Endothelial cell of umbilical vein (primary cell): ENCODE measurements at regions not wholly inside any gene's neighbourhood (a gene's known extent, or its start where the extent isn't known, plus 50 kb on each side); places are given as distances from the start of the nearest gene placed in this dataset.

Experiments
- BruUV-seq: library from RNA; stranded (reverse); fragments of 400-500 nt; replicated peaks from 2 replicates; lab custom pipeline; 2021; lab: Mats Ljungman, UMichigan
- CTCF ChIA-PET: fragments of 300-600, 350-600 bp; sonication (Branson Sonifier 250); formaldehyde crosslinking; loops from one replicate; lab custom pipeline; 2021; ENCODE audit warnings: antibody characterized with exemption, inconsistent platforms; lab: Charles Lee
- POLR2A ChIA-PET: fragments of 300-600, 350-600 bp; sonication (Branson Sonifier 250); formaldehyde crosslinking; loops from one replicate; lab custom pipeline; 2021; ENCODE audit warnings: antibody characterized with exemption, inconsistent platforms; lab: Charles Lee
- DNase-seq: peaks from one replicate; pipeline ENCODE4 v3.0.0-alpha.2; 2011; ENCODE audit warnings: low read depth, low spot score
- FAIRE-seq: peaks from 2 replicates; lab custom pipeline; 2011; peaks lifted over from hg19 to GRCh38; lab: Jason Lieb, UNC
- H2AFZ ChIP-seq: 2 replicates; pipeline ENCODE4 v1.6.0; 2012; ENCODE audit warnings: low read depth, low read length, control low read depth, inconsistent platforms
- H3K27ac ChIP-seq: 2 replicates; pipeline ENCODE4 v1.5.1; 2011; ENCODE audit warnings: low read depth, mild to moderate bottlenecking, control low read depth, low read length, moderate library complexity; ENCODE audit not compliant: insufficient read depth
- H3K27me3 ChIP-seq, 2 experiments: 2 replicates each; pipeline versions ENCODE4 v1.6.0 to v1.6.1; 2011; ENCODE audit warnings: low read length in 2 of 2, mixed read lengths in 1 of 2; ENCODE audit not compliant: control insufficient read depth in 2 of 2, insufficient read depth in 2 of 2
- H3K36me3 ChIP-seq, 2 experiments: 2 replicates in 1 of 2; 3 replicates in 1 of 2; pipeline ENCODE4 v1.5.1; 2011; ENCODE audit warnings: low read length in 2 of 2, mild to moderate bottlenecking in 1 of 2, moderate library complexity in 1 of 2; ENCODE audit not compliant: control insufficient read depth in 2 of 2, insufficient read depth in 2 of 2; ENCODE audit errors: extremely low read depth in 1 of 2
- H3K4me1 ChIP-seq: 3 replicates; pipeline ENCODE4 v1.5.1; 2011; ENCODE audit warnings: mild to moderate bottlenecking, low read length; ENCODE audit not compliant: control insufficient read depth, insufficient read depth; ENCODE audit errors: extremely low read depth
- H3K4me2 ChIP-seq: 2 replicates; pipeline ENCODE4 v1.6.1; 2011; ENCODE audit warnings: low read length, control low read depth, mixed read lengths; ENCODE audit not compliant: insufficient read depth
- H3K4me3 ChIP-seq, 3 experiments: fragments of 200-600 bp in 1 of 3; sonication (generic), shearing (Covaris generic) in 1 of 3; replicated peaks in 1 of 3; 2 replicates each; pipeline ENCODE4 v1.5.1; 2011 to 2016; ENCODE audit warnings: control low read depth in 3 of 3, low read length in 3 of 3, mild to moderate bottlenecking in 2 of 3, inconsistent platforms in 1 of 3, low read depth in 1 of 3, moderate library complexity in 1 of 3; ENCODE audit not compliant: insufficient read depth in 1 of 3
- H3K79me2 ChIP-seq: 2 replicates; pipeline ENCODE4 v1.6.0; 2012; ENCODE audit warnings: low read length, inconsistent platforms; ENCODE audit not compliant: control insufficient read depth, insufficient read depth
- H3K9ac ChIP-seq: replicated peaks from 2 replicates; pipeline ENCODE3; 2011; ENCODE audit warnings: low read length, control low read depth; ENCODE audit not compliant: insufficient read depth; ENCODE audit errors: extremely low read depth
- H3K9me1 ChIP-seq: replicated peaks from 3 replicates; pipeline ENCODE4 v1.6.0; 2011; ENCODE audit warnings: mild to moderate bottlenecking, low read length; ENCODE audit not compliant: control insufficient read depth, insufficient read depth; ENCODE audit errors: extremely low read depth
- H3K9me3 ChIP-seq: replicated peaks from 2 replicates; pipeline ENCODE4 v1.5.1; 2012; ENCODE audit warnings: low read length, inconsistent platforms; ENCODE audit not compliant: control insufficient read depth, insufficient read depth
- H4K20me1 ChIP-seq: replicated peaks from 2 replicates; pipeline ENCODE3; 2011; ENCODE audit warnings: mild to moderate bottlenecking, low read length; ENCODE audit not compliant: control insufficient read depth, insufficient read depth; ENCODE audit errors: extremely low read depth
- EZH2 ChIP-seq: IDR thresholded peaks from 2 replicates; pipeline ENCODE4 v1.6.1; 2012; ENCODE audit warnings: borderline replicate concordance, low read depth, mild to moderate bottlenecking, moderate library complexity, low read length, inconsistent platforms; ENCODE audit not compliant: severe bottlenecking
- FOS ChIP-seq: IDR thresholded peaks from 2 replicates; pipeline ENCODE4 v1.6.1; 2011; ENCODE audit warnings: mild to moderate bottlenecking, low read length, moderate library complexity, borderline replicate concordance; ENCODE audit not compliant: insufficient read depth
- MYC ChIP-seq: IDR thresholded peaks from one replicate; pipeline ENCODE4 v1.6.1; 2011; ENCODE audit warnings: mild to moderate bottlenecking, low read depth, low read length
- POLR2A ChIP-seq: IDR thresholded peaks from 2 replicates; pipeline ENCODE4 v1.6.1; 2012; ENCODE audit warnings: low read depth, mild to moderate bottlenecking, control low read depth, low read length
- POLR2AphosphoS5 ChIP-seq: IDR thresholded peaks from 2 replicates; pipeline ENCODE4 v1.6.1; 2012; ENCODE audit warnings: low read depth, mild to moderate bottlenecking, control low read depth, low read length, moderate library complexity; ENCODE audit not compliant: insufficient read depth
- dilution Hi-C: fragments of 300-500 bp; cut with MboI; formaldehyde crosslinking; loops from one replicate; pipeline ENCODE4 v1.15.0; 2019; ENCODE audit warnings: low sequenced_read_pairs; ENCODE audit not compliant: extremely low pct_ligation_motif_present
- intact Hi-C: fragments of 100-400 bp; cut with micrococcal nuclease; formaldehyde crosslinking; loops from one replicate; pipeline ENCODE4 v1.10.0; 2022
- TF ChIP-seq, protein P1 (sequence below): IDR thresholded peaks from 2 replicates; pipeline ENCODE4 v1.6.1; 2011; ENCODE audit not compliant: insufficient read depth, insufficient read length
- TF ChIP-seq, protein P2 (sequence below), 2 donors: IDR thresholded peaks; 1 replicate in 1 of 2; 2 replicates in 1 of 2; pipeline ENCODE4 v1.5.1; 2011; ENCODE audit warnings: low read length in 2 of 2, mild to moderate bottlenecking in 2 of 2, moderate library complexity in 2 of 2, control low read depth in 1 of 2, inconsistent platforms in 1 of 2, low read depth in 1 of 2; ENCODE audit not compliant: insufficient read depth in 1 of 2; ENCODE audit errors: extremely low read depth in 1 of 2

DNA sequence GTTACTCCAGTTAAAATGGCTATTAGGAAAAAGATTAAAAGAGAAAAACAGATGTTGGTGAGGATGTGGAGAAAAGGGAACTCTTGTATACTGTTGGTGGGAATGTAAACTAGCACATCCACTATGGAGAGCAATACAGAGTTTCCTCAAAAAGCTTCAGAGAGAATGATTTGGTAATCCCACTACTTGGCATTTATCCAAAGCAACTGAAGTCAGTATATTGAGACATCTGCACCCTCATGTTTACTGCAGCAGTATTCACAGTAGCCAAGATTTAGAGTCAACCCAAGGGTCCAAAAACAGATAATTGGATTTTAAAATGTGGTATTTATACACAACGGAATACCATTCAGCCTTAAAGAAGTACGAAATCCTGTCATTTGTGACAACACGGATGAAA, 469.5 kb downstream of the QKI start:
- Histone ChIP-seq H3K4me1 (no peaks in the 10 kb centered on the region), H3K9me1 (no peaks in the 10 kb centered on the region), H4K20me1 (no peaks in the 10 kb centered on the region), H3K9me3 (no peaks in the 10 kb centered on the region), H3K27ac (no peak overlapping the region), H3K9ac (no peak overlapping the region), H3K27me3 (no peaks in the 10 kb centered on the region), H3K36me3 (no peaks in the 10 kb centered on the region), H3K4me2 (no peak overlapping the region), H2AFZ (no peak overlapping the region), H3K4me3 (no peak overlapping the region), H3K79me2 (no peaks in the 10 kb centered on the region)
- ChIA-PET POLR2A (no interaction called here), CTCF (no interaction called here)
- no TSS peak for BruUV-seq
- TF ChIP-seq POLR2AphosphoS5 (no peak), EZH2 (no peak), POLR2A (no peak), MYC (no peak), FOS (no peak)
- TF ChIP-seq, protein P1, sequence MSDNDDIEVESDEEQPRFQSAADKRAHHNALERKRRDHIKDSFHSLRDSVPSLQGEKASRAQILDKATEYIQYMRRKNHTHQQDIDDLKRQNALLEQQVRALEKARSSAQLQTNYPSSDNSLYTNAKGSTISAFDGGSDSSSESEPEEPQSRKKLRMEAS: no peak
- TF ChIP-seq, protein P2, sequence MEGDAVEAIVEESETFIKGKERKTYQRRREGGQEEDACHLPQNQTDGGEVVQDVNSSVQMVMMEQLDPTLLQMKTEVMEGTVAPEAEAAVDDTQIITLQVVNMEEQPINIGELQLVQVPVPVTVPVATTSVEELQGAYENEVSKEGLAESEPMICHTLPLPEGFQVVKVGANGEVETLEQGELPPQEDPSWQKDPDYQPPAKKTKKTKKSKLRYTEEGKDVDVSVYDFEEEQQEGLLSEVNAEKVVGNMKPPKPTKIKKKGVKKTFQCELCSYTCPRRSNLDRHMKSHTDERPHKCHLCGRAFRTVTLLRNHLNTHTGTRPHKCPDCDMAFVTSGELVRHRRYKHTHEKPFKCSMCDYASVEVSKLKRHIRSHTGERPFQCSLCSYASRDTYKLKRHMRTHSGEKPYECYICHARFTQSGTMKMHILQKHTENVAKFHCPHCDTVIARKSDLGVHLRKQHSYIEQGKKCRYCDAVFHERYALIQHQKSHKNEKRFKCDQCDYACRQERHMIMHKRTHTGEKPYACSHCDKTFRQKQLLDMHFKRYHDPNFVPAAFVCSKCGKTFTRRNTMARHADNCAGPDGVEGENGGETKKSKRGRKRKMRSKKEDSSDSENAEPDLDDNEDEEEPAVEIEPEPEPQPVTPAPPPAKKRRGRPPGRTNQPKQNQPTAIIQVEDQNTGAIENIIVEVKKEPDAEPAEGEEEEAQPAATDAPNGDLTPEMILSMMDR (IDR thresholded peaks at IDR 0.05; ENCODE audit: extremely low read depth in 1 of 2, insufficient read depth in 1 of 2, low read depth in 1 of 2, low read length in 2 of 2): no peak
- no peak for DNase-seq
- intact Hi-C loops (no loop called here), dilution Hi-C loops (no loop called here)
- no peak for FAIRE-seq

DNA sequence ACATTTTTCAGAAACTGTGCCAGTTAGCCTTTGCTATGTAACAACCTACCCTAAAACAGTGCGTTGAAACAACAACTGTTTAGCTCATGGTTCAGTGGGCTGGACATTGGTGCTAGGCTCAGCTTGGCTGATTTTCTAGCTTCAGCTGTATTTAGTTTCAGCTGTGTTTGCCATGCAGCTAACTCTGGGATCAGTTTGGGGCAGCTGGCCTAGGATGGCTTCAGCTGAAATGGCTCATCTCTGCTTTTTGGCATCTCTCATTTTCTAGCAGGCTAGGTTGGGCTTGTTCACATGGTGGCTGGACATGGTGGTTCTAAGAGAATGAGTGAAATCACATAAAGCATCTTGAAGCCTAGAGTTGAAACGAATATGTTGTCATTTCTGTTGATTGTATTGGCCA, 464.2 kb downstream of the QKI start:
- H3K4me2 ChIP-seq: no peak overlapping the region
- H3K36me3 ChIP-seq: no peaks in the 10 kb centered on the region
- DNase-seq (no peak), FAIRE-seq (no peak)
- H2AFZ ChIP-seq: no peak overlapping the region
- no peak overlapping the region for H3K9ac ChIP-seq
- BruUV-seq: no TSS peak
- no peak overlapping the region for H3K27ac ChIP-seq
- no peaks in the 10 kb centered on the region for H3K9me1 ChIP-seq
- CTCF ChIA-PET: interaction anchor here (1.1 kb wide), 1 partner anchor 19 kb away, joined by 3 read pairs; no protein-coding TSS in a partner anchor
- H3K4me3 ChIP-seq: no peak overlapping the region
- no peaks in the 10 kb centered on the region for H3K4me1 ChIP-seq
- intact Hi-C loops: no loop called here
- no peaks in the 10 kb centered on the region for H3K27me3 ChIP-seq
- dilution Hi-C loops: no loop called here
- no peaks in the 10 kb centered on the region for H3K9me3 ChIP-seq
- POLR2A ChIA-PET: no interaction called here
- H3K79me2 ChIP-seq: no peaks in the 10 kb centered on the region
- TF ChIP-seq POLR2AphosphoS5: no peak
- TF ChIP-seq, protein P2 (IDR thresholded peaks at IDR 0.05; ENCODE audit: extremely low read depth in 1 of 2, insufficient read depth in 1 of 2, low read depth in 1 of 2, low read length in 2 of 2): no peak
- H4K20me1 ChIP-seq: no peaks in the 10 kb centered on the region
